NK-92 (cell line): ENCODE measurements at regions not wholly inside any gene's neighbourhood (a gene's known extent, or its start where the extent isn't known, plus 50 kb on each side); places are given as distances from the start of the nearest gene placed in this dataset.
"Not testable (repeated sequence)": the region's sequence is repeated elsewhere in the genome, so short reads cannot be mapped to it uniquely, and the experiment has no call there.

Experiments used
- DNase-seq: peaks from one replicate; lab custom pipeline; 2025; ENCODE audit not compliant: unreplicated experiment; lab: John Stamatoyannopoulos, UW

DNA sequence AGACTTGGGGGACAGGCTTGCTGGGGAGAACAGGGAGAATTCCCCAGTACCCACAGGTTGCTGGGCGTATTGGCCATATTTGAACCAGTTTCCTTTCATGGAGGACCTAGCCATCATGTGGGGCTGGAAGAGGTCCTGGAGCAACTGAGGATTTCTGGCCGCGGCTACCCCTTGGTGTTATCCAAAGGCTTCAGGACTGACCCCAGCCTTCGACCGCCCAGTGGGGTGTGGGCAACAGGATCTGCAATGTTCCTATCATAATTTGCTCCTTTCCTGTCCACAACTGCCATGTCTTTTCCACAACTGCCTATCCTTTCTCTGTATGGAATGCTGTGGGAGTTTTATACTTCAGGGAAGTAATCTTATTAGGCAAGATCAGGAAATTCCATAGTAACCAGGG, 1053.6 kb upstream of the SLC39A10 start:
- DNase-seq: no peak

DNA sequence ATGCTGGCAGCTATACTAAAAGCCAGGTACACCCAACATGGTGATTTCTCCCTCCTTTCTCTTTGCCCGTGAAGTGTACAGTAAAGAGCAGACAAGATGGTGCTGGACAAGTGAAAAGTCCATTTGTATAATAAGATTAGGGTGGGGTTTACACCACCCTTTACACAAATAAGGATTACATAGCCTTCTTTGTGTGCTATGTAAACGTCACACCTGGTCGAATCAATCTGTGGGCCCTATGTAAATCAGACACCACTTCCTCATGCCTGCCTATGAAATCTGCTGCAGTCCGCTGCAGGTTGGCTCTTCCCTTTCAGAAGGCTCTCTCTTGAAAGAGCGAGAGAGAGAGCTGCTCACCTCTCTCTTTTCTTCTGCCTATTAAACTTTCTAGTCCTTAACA, 1054.3 kb upstream of the SLC39A10 start:
- DNase-seq: no peak

DNA sequence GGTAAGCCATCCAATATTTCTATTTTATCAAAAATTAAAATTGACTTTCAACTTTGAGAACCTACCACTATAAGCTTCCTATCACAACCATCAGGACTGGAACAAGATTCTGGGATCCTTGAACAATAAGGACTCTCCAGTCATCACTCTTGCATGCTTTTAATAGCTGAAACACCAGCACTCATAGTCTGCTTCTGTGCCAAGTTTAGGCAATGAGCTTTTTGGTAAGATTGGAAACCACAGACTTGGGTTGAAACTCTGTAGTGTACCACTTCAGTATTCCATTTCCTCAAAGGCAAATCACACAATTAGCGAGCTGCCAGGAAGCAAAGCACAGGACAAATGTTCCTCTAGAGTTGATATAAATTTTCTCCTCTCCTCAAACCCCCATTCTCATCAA, 1065.8 kb upstream of the SLC39A10 start:
- no peak for DNase-seq

DNA sequence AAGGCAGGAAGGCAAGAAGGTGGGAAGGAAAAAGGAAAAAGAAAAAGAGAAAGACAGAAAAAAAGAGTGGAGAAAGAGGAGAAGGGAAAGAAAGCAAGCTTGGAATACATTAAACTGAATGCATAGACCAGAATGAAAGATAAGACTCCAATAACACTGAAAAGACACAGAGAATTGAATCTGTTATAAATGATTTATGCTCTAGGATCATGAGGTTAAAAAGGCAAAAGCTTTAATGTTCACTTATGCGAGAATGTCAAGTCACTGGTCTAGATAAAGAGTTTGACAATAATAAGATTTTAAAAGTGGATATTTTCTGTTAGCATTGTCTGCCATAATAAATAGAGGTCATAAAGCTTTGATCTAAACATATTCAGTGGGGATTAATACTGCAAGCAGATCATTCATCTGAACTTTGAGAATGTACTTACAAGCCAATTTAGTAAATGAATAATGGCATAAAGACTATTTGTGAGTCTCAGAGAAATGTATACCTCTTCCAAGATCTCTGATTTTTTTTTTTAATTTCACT, 1069.2 kb upstream of the SLC39A10 start:
- DNase-seq: no peak

DNA sequence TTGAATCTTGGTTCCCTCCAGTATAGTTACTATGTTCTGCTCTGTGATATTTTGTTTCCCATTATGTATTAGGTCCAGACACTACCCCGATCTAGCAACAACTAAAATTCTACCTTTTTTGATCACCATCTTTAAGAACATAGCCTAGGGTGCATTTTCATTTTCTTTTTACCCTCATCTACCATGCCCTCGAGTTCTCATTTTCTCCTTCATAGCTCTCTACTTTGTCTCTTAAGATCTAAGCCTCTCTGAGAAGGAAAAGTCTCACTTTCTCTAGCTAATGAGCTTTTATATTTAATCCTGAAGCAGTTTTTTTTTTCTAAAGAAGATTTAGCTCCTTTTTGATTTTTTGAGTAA, 1089.4 kb upstream of the SLC39A10 start:
- DNase-seq: no peak

DNA sequence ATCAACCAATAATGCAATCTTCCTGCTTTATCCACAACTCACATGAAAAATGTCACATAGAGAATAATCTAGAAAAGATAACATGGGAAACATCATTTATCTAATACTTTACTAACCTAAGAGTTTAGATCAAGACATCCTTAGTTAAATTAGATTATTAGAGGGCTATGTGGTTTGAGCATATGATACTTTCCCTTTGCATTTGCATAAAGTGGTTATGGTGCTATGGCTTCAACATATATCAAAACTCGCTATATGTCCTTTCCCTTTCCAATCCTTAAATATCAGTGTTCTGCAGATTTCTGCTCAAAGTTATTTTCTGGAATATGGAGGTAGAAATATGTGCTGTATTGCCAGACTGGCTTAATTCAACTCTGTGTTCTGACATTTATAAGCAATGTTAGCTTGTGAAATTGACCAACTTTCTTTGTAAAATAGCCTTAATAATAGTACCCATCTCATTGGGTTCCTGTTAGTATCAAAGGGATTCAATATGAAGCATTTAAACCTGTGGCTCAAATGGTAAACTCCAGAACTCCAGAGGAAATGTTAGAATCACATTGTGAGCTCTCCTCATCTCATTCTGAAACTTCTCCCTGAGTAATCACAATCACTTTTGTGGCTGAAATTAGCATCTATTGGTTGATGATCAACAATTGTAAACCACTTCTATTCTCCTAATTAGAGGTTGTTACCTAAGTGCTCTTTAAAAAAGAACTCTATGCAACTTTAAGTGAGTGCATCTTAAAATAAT, 1089.9 kb upstream of the SLC39A10 start:
- DNase-seq: no peak

DNA sequence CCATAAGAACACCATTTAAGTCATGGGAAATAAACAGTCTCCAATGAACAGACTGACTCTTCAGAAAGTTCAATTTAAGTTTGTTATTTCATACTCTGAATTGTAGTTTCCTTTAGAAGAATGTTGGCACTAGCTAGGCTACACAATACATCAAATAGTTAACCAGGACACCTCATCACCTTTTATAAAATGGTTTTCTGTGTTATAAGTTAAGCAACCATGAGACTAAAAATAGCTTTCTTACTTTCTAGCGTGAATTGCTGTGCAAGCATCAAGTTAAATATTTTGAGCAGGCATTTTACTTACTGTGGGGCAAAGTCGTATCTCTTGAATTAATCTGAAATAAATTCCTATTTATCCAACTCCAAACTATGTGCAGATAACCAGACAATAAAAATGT, 1092.6 kb upstream of the SLC39A10 start:
- no peak for DNase-seq

DNA sequence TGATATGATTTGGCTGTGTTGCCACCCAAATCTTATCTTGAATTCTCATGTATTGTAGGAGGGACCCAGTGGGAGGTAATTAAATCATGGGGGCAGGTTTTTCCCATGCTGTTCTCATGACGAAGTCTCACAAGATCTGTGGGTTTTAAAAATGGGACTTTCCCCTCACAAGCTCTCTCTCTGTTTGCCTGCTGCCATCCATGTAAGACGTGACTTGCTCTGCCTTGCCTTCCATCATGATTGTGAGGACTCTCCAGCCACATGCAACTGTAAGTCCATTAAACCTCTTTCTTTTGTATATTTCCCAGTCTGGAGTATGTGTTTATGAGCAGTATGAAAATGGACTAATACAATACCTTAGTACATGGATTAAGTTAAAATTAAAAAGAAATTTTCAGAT, 1094.7 kb upstream of the SLC39A10 start:
- no peak for DNase-seq

DNA sequence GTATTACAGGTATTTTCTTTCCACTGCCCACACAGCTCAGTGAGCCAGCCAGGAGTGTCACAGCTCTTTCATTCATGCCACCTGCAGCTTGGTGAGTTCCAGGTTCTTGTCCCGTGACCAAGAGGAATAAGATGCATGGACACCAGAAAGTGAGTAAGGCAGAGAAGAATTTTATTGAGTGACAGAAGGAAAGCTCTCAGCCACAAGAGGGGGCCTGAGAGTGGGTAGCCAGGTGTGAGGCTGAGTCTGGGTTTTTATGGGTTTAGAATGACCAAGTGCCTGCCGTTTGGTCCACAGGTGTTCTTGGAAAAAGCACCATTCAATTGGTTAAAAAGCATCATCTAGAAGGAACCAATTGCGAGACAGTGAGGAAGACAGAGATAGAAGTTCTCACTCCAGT, 1097.1 kb upstream of the SLC39A10 start:
- no peak for DNase-seq

DNA sequence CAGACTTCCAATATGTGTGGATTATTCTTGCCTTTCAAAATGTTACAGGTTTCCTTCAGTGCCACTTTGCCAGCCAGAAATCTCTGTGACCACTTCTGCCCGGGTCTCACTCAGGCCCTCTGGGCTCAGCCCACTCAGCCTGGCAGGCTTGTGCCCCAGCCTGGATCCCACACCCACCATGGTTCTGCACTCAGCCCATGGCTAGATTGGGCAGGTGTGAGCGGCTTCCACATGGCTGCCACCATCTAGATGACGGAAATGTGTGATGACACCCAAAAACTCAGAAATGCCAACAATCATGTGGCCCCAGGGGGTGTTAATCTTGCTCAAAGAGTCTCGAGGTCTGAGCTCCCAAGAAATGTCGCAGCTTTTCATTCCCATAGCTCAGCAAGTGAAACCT, 1097.5 kb upstream of the SLC39A10 start:
- DNase-seq: no peak

DNA sequence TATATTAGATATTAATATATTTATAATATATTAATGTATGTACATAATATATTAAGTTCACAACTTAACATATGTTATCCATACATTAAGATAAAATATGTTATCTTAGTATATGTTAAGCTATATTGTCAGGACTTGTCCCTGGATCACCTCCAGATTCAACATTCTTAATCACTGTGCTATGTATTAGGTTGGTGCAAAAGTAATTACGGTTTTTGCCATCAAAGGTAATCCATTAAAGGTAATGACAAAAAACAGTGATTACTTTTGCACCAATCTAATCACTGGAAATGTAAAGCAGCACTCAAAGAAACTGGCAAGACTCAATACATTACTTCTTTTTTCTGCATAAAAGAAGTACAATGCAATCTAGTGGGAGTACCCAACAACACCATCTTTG, 1099.0 kb upstream of the SLC39A10 start:
- no peak for DNase-seq

DNA sequence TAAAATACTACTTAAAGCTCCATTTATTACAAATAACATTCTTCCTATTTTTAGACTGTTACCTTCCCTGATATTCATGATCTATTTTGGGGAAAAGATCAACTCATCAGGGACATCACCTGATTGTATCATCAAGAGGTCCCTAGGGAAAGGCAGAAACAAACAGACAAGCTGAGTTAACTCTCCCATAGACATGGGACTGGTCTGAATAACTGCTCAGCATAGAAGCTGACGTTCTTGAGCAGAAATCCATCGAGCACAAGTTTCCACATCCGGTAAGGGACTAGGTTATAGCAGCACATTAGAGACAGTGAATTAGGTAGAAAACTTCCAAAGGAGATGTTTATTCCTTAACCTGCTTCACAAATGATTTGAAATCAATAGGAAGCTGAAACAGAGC, 1100.4 kb upstream of the SLC39A10 start:
- DNase-seq: no peak

DNA sequence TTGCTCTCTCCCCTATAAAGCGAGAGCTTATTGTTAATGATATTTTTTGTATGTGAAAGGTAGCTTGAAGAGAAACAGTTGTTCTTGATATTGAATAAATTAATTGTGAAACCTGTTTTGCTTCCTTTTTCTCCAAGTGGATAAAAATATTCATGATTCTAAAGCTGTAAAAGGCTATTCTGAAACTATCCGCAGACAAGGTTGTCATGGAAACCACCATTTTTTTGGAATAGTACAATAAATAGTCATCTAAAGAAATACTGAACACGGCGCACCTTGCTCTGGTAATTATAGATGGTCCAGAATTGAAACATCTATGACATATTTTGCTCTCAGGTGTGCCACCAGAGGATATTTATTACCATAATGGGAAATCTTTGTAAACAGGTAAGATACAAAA, 1103.0 kb upstream of the SLC39A10 start:
- no peak for DNase-seq

DNA sequence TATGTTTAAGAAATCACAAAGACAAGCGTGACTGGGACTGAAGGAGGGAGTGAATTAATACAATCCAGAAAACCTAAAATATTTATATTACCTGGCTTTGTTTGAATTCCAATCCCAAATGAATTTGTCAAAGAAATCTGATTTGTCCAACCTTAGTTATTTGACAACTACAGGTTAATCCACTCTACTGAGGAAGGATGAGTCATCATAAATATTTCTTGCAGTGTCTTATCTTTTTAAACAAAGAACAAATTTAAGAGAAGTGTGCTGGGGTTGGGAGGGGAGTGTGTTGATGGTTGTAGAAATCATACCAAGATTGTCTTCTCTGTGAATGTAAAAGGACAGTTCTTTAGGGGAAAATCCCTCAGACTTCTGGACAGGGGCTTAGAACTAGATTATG, 1106.3 kb upstream of the SLC39A10 start:
- DNase-seq: no peak

DNA sequence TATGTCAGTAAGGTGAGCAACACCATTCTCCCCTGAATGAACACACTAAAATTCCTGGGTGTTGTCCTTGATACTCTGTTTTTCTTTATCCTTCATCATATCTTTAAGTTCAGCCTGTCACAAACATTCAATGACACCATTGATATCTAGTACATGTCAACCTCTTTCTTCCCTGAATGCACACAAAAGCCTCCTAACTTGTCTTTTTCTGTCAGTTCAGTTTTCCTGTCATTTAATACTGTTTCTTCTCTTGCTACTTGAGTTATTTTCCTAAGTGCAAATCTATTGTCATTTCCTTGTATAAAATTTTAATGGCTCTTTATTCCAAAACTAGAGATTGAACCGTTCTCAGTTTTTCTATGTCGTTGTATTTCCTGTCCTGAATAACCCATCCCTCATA, 1107.6 kb upstream of the SLC39A10 start:
- no peak for DNase-seq

DNA sequence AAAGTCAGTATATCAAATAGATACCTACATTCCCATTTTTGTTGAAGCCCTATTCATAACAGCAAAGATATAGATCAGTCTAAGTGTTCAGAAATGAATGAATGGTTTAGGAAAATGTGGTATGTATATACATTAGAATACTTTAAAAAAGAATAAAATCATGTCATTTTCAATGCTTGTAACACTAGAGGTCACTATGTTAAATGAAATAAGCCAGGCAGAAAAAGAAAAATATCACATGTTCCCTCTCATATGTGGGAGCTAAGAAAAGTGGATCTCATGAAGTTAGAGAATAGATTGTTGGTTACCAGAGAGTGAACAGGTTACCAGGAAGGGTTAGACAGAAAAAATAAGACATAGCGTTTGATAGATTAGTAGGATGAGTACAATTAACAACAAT, 1111.0 kb upstream of the SLC39A10 start:
- no peak for DNase-seq

DNA sequence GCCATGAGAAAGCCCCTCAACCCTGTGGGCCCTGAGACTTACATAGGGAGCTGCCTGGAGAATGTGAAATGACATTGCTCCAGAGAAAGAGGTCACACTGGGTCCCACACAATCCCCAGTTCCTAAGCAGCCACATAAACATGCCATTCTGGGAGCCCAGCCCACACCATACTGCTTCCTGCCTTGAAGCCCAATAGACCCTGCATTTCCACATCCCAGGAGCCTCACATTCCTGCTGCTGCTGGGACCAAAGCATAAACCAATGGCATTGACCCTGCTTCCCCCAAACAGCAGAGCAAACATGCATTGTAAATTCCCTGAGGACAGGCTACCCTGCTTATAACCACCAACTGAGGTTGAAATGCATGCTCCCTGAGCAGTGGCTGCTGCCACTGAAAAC, 1117.6 kb upstream of the SLC39A10 start:
- no peak for DNase-seq

DNA sequence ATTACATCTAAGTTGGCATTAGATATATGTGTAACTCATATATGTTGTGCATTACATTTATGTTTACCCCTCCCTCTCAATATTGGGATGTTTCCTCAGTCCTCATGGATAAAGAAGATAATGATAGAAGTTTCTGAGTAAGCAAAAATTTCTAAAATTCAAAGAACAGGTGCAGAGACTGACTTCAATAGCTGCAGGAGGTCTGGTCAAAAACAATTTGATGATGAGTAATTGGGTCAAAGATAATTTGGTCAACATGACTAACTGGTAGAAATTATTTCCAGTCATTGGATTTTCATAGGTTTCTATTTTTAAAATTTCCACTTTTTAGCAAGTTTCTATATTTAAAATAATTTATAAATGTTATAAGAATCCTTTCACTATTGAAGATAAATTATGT, 1130.9 kb upstream of the SLC39A10 start:
- no peak for DNase-seq

DNA sequence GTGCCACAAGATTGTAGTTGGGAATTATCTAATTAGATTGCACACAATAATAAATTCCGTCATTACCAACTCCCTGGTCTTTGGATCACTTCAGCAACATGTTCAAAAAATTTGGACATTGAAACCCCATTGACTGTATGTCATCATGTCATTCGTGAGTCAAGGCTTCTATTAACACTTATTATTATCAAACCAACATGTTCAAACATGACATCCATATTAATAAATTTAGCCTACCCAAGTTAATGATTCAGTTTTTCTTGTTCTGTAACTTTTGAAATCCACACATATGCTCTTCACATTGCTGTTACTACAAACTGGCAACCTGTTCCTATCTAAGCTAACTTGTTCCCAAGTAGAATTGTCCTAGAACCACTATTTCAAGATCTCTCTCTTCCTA, 1142.7 kb upstream of the SLC39A10 start:
- DNase-seq: no peak

DNA sequence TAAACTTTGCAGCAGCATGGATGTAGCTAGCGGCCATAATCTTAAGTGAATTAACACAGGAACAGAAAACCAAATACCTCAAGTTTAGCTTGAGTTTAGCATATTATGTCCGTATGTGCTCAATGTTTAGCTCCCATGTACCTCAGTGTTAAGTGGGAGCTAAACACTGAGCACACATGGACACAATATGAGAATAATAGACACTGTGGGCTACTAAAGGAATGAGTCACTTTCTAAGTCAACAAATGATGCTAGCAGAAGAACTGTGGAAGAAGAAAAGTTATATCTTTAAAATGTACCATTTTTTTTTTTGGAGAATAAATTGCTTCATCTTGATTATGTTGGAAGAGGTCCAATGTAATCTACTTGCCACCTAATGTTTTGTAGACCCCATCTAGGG, 1146.0 kb upstream of the SLC39A10 start:
- not testable (repeated sequence) for DNase-seq

DNA sequence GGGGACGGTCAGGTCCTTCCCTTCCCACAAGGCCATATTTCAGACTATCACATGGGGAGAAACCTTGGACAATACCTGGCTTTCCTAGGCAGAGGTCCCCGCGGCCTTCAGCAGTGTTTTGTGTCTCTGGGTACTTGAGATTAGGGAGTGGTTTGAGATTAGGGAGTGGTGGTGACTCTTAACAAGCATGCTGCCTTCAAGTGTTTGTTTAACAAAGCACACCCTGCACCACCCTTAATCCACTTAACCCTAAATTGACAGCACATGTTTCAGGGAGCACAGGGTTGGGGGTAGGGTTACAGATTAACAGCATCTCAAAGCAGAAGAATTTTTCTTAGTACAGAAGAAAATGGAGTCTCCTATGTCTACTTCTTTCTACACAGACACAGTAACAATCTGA, 1152.2 kb upstream of the SLC39A10 start:
- not testable (repeated sequence) for DNase-seq

DNA sequence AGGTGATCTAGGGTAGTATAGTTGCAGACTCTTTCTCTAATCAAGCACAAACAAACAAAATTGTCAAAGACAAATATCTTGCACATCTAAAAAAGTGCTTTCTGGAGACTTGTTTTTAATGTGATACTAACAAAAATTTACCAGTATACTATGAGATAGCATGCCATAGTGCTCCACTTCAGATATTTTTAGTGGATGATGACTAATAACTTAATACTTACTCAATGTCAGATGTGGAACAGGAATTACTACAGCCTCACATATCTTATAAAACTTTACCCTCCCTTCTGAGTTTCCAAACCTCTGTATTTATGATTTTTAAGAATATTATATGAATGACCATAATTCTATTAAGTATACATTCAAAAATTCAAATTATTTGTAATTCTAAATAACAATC, 1162.0 kb upstream of the SLC39A10 start:
- DNase-seq: no peak

DNA sequence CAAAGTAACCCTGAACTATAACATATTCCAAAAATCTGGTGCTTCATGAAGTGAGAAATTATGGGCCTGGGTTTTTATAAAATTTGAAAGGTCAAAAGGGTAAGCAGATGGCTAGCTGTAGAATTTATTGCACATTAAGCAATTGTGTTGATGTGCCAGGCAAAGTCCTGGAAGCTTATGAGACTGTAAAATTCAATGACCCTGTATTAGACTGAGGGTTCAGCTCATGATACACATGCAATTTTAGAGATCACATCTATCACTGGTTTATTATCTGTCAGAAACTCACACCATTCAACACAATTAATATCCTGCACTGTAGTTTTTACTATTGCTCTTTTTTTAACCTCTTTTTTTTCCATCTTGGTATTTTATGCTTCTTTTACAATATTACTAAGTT, 1162.6 kb upstream of the SLC39A10 start:
- no peak for DNase-seq
